Thoracic aorta (tissue), 2 donors: ENCODE measurements at regions not wholly inside any gene's neighbourhood (a gene's known extent, or its start where the extent isn't known, plus 50 kb on each side); places are given as distances from the start of the nearest gene placed in this dataset.
"Not testable (repeated sequence)": the region's sequence is repeated elsewhere in the genome, so short reads cannot be mapped to it uniquely, and the experiment has no call there.

Experiments
- ATAC-seq: fragments of 150-250 bp; one replicate; pipeline ENCODE4 v1.8.0; 2017; ENCODE audit warnings: low read depth; ENCODE audit not compliant: insufficient number of reproducible peaks, low FRiP score
- DNase-seq: peaks from one replicate; pipeline ENCODE4 v3.0.0-alpha.2; 2020; ENCODE audit warnings: low spot score
- H3K27ac ChIP-seq, 2 donors: fragments of 200-600 bp; sonication (generic); 1 replicate in 1 of 2; 2 replicates in 1 of 2; pipeline ENCODE4 v1.5.1; 2016; ENCODE audit warnings: mild to moderate bottlenecking in 2 of 2, moderate library complexity in 2 of 2
- H3K27me3 ChIP-seq: fragments of 200-600 bp; sonication (generic); replicated peaks from 2 replicates; pipeline ENCODE4 v1.6.0; 2016; ENCODE audit warnings: mild to moderate bottlenecking; ENCODE audit not compliant: insufficient read depth
- H3K36me3 ChIP-seq: fragments of 200-600 bp; sonication (generic); one replicate; pipeline ENCODE4 v1.5.1; 2016
- H3K4me1 ChIP-seq, 2 donors: fragments of 200-600 bp; sonication (generic); 1 replicate in 1 of 2; 2 replicates in 1 of 2; pipeline versions ENCODE4 v1.5.1 to v1.6.0; 2016; ENCODE audit warnings: low read depth in 2 of 2, mild to moderate bottlenecking in 1 of 2; ENCODE audit not compliant: control insufficient read depth in 1 of 2
- H3K4me3 ChIP-seq: fragments of 200-600 bp; sonication (generic); 2 replicates; pipeline ENCODE4 v1.5.1; 2016; ENCODE audit warnings: mild to moderate bottlenecking
- H3K9me3 ChIP-seq: fragments of 200-600 bp; sonication (generic); 2 replicates; pipeline ENCODE4 v1.5.1; 2016
- CTCF ChIP-seq: fragments of 200-600 bp; sonication (generic); IDR thresholded peaks from one replicate; pipeline ENCODE4 v1.5.1; 2019; ENCODE audit warnings: antibody characterized with exemption

GRCh38 chrX:67004451-67004850, 365.6 kb upstream of the EDA2R start:
- ATAC-seq: no peak
- DNase-seq: no peak
- no peak overlapping the region for H3K27ac ChIP-seq
- no peak for TF ChIP-seq CTCF
- no peaks in the 10 kb centered on the region for H3K4me1 ChIP-seq
- no peaks in the 10 kb centered on the region for H3K36me3 ChIP-seq
- H3K9me3 ChIP-seq: no peaks in the 10 kb centered on the region
- no peak overlapping the region for H3K4me3 ChIP-seq
- H3K27me3 ChIP-seq: no peaks in the 10 kb centered on the region

GRCh38 chrX:66994729-66995128, 355.9 kb upstream of the EDA2R start:
- no peaks in the 10 kb centered on the region for H3K4me1 ChIP-seq
- no peaks in the 10 kb centered on the region for H3K27me3 ChIP-seq
- DNase-seq (no peak), ATAC-seq (no peak)
- H3K36me3 ChIP-seq: no peaks in the 10 kb centered on the region
- H3K27ac ChIP-seq: no peak overlapping the region
- no peak for TF ChIP-seq CTCF
- H3K9me3 ChIP-seq: no peaks in the 10 kb centered on the region
- H3K4me3 ChIP-seq: no peak overlapping the region

- not testable (repeated sequence) for H3K4me3 ChIP-seq, DNase-seq, H3K27ac ChIP-seq, H3K27me3 ChIP-seq, ATAC-seq, H3K4me1 ChIP-seq, H3K9me3 ChIP-seq, H3K36me3 ChIP-seq
Measured at GRCh38 chrX:66992077-66992476, 353.2 kb upstream of the EDA2R start.

- Histone ChIP-seq H3K4me1 (no peaks in the 10 kb centered on the region), H3K4me3 (no peak overlapping the region), H3K27ac (no peak overlapping the region), H3K36me3 (no peaks in the 10 kb centered on the region), H3K27me3 (no peaks in the 10 kb centered on the region), H3K9me3 (no peaks in the 10 kb centered on the region)
- no peak for TF ChIP-seq CTCF
- ATAC-seq (no peak), DNase-seq (no peak)
Measured at GRCh38 chrX:66988331-66988730, 349.5 kb upstream of the EDA2R start.

- DNase-seq: no peak
- no peaks in the 10 kb centered on the region for H3K27me3 ChIP-seq
- no peaks in the 10 kb centered on the region for H3K36me3 ChIP-seq
- H3K27ac ChIP-seq: no peak overlapping the region
- no peak for ATAC-seq
- no peak for TF ChIP-seq CTCF
- no peaks in the 10 kb centered on the region for H3K9me3 ChIP-seq
- no peaks in the 10 kb centered on the region for H3K4me1 ChIP-seq
- no peak overlapping the region for H3K4me3 ChIP-seq
Measured at GRCh38 chrX:66961665-66962064, 322.8 kb upstream of the EDA2R start.

- no peak for TF ChIP-seq CTCF
- Histone ChIP-seq H3K27ac (no peak overlapping the region), H3K36me3 (no peaks in the 10 kb centered on the region), H3K4me1 (no peaks in the 10 kb centered on the region), H3K4me3 (no peak overlapping the region), H3K27me3 (no peaks in the 10 kb centered on the region), H3K9me3 (no peaks in the 10 kb centered on the region)
- DNase-seq: no peak
- ATAC-seq: no peak
Measured at GRCh38 chrX:66931713-66932112, 292.8 kb upstream of the EDA2R start.

GRCh38 chrX:66930516-66930915, 291.6 kb upstream of the EDA2R start:
- not testable (repeated sequence) for ATAC-seq, H3K9me3 ChIP-seq, H3K27ac ChIP-seq, H3K4me1 ChIP-seq, H3K4me3 ChIP-seq, H3K36me3 ChIP-seq, DNase-seq, H3K27me3 ChIP-seq
